GM08714 (cell line): ENCODE measurements at regions not wholly inside any gene's neighbourhood (a gene's known extent, or its start where the extent isn't known, plus 50 kb on each side); places are given as distances from the start of the nearest gene placed in this dataset.
"Not testable (repeated sequence)": the region's sequence is repeated elsewhere in the genome, so short reads cannot be mapped to it uniquely, and the experiment has no call there.

ENCODE experiments used
- H3K4me3 ChIP-seq: fragments of 200-500 bp; sonication (Bioruptor generic); 2 replicates; pipeline ENCODE4 v1.5.1; 2014; ENCODE audit warnings: mild to moderate bottlenecking, low read length, inconsistent platforms
- ZNF274 ChIP-seq: IDR thresholded peaks from 2 replicates; pipeline ENCODE4 v1.6.1; 2012; ENCODE audit warnings: mild to moderate bottlenecking, low read depth, low read length

DNA sequence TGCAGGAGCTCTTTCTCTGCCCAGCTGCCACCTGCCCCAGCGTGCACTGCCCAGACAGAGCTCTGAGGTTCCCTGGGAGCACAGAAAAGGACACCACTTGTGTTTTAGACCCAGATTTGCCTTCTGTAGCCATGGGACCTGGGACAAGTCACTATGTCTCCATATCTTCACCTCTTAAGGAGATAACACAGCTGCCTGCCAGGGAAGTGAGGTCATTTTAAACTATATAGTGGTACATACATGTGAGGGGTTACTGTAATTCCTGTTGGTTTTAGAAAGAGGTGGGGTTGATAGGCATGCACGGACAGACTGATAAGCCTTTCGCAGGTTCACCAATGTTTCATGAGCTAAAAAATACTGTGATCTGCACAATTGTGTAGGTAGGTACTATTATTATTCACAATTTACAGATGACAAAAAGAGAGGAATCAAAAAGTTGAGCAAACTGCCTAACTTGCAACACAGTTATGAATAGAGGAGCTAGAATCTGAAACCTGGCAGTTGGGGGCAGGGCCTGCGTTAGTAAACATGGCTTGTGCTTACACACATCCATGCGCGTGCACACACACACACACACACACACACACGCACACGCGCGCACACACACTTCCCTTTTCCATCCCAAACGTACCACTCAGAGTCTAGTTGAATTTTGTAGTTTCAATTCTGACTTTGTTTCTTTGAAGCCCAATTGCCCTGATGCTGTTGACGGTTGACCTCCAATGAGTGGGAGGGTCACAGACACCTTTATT is 193.6 kb downstream of the FAM43A start:
- H3K4me3 ChIP-seq: no peak overlapping the region
- no peak for TF ChIP-seq ZNF274

- H3K4me3 ChIP-seq: no peak overlapping the region
- no peak for TF ChIP-seq ZNF274
Observed at GRCh38 chr3:194879991-194880939, 194.6 kb downstream of the FAM43A start.

DNA sequence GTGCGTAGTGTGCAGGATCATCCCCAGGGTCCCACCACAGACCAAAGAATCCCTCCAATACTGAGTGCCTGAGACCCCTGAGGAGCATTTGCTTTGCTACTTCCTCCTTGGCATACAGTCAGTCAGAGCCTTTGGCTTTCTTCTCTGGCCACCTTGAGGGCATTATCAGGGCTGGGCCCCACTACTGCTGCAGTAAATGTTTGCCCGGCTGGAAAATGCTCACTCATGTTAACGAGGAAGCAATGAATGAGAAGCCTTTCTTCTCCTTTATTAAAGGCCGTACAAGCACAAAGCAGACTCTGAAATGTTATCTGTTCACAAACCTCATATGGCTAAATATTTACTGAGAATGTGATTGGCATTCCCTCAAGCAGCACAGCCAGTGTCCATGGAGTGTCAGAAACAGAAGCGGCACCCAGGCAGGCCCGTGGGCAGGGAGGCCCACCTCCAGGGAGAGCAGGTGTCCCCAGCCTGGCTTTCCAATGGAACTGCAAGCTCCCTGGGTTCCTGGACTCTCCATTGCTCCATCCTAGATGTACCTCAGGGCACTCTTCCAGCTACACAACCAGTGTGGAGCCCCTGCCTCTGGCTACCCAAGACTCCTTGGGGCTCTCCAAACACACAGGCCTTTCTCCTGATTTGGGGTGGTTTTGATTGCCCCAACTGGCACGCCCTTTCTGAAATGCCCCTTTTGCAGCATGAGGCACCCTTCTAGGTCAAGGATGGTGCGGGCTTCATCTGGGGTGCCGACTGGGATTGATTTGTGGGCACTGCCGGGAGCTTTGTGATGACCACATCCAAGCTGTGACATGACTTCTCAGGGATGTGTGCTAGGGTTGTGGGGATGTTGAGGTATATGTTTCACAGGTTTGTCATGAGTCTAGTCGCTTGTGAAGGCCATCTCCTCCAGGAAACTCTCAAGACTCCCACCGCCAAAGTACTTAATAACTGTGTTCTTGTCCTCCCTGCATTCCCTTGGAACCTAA is 195.6 kb downstream of the FAM43A start:
- no peak for TF ChIP-seq ZNF274
- no peak overlapping the region for H3K4me3 ChIP-seq

DNA sequence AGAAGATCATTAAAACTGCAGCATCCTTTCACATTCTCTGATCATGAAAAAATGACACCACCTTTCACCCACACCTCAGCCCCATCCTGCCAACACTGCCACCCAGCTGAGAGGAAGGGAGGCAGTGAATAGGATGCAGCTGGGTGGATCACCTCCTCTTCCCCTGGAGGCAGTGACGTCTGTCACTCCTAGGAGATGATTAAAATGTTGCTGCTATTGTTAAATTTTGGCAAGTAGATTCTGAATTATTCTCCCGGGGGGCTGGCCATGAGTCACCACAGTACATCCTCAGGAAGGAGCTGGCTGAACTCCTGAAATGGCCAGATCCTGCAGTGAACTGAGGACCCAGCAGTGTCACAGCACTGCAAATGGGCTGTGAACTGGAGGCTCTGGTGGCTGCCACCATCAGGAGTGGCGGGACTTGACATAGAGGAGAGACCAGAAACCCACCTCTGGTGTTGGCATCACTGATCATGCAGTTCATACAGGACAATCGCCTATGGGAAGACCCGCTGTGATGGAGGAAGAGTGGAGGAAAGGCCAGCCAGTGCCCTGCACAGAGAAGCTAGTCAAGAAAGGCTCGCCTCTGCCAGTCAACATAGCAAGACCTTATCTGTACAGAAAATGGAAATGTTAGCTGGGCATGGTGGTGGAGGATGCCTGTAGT is 199.1 kb downstream of the FAM43A start:
- TF ChIP-seq ZNF274: no peak
- no peak overlapping the region for H3K4me3 ChIP-seq

DNA sequence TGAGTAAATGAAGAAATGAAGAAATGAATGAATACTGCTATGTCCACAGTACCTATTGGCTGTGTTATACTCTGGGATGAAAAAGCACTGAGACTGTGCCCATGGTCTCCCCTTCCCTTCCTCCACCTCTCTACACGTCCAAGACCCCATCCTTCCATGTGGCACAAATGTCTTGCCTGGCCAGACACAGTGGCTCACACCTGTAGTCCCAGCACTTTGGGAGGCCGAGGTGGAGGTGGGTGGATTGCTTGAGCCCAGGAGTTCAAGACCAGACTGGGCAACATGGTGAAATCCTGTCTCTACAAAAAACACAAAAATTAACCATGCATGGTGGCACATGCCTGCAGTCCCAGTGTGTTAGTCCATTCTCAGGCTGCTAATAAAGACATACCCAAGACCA is 200.1 kb downstream of the FAM43A start:
- no peak overlapping the region for H3K4me3 ChIP-seq

GRCh38 chr3:194886836-194887235 is 201.2 kb downstream of the FAM43A start:
- TF ChIP-seq ZNF274: no peak
- no peak overlapping the region for H3K4me3 ChIP-seq

More for the DNA sequence above, 200.1 kb downstream of the FAM43A start:
- no peak for TF ChIP-seq ZNF274

DNA sequence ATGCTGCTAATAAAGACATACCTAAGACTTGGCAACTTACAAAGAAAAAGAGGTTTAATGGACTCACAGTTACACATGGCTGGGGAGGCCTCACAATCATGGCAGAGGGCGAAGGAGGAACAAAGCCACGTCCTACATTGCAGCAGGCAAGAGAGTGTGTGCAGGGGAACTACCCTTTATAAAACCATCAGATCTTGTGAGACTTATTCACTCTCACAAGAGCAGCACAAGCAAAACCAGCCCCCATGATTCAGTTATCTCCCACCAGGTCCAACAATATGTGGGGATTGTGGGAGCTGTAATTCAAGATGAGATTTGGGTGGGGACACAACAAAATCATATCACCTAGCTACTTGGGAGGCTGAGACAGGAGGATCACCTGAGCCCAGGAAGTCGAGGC is 202.4 kb downstream of the FAM43A start:
- H3K4me3 ChIP-seq: not testable (repeated sequence)

GRCh38 chr3:194888916-194889315 is 203.2 kb downstream of the FAM43A start:
- no peak for TF ChIP-seq ZNF274
- H3K4me3 ChIP-seq: no peak overlapping the region

GRCh38 chr3:194890091-194890490 is 204.4 kb downstream of the FAM43A start:
- no peak overlapping the region for H3K4me3 ChIP-seq
- TF ChIP-seq ZNF274: no peak

DNA sequence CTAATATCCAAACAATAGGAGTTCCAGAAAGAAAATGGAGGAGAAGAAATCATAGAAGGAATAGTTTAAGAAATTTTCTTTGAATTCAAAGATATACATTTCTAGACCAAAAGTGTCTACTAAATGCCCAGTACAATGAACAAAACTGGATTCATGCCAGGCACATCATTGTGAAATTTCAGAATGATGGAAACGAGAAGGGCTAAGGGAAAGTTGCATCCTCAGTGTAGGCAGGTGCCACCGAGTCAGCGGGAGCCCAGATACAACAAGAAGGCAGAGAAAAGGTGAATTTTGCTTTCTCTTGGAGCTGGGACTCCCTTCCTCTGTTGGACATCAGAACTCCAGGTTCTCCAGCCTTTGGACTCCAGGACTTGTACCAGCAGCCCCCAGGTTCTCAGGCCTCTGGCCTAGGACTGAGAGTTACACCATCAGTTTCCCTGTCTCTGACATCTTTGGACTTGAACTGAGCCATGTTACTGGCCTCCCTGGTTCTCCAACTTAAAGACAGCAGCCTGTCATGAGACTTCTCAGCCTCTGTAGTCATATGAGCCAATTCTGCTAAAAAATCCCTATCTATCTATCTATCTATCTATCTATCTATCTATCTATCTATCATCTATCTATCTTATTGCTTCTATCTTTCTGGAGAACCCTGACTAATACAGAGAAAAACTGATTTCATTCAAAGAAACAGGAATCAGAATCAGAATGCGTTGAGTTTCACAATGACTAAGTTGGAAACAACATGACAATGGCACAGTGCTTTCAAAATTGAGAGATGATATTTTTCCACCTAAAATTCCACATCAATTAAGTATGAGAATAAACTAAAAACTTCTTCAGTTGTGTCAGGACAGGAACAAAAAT is 207.7 kb downstream of the FAM43A start:
- no peak overlapping the region for H3K4me3 ChIP-seq
- TF ChIP-seq ZNF274: no peak

DNA sequence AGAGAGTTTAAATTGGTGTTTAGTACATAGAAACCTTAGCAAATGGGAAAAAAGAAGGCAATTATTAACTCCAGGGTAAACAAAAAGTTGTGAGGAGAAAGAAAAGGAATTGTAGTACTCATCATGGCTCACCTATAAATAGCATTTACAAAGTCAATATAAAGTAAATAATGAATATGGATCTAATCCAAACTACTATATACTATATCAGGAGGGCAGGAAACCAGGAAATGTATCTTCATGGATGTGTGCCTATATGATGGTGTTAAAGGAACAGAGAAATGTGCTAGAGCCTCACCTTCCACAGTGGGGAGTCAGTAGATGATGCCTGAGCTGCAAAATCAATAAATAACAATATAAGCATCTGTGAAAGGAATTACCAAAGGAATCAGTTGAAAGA is 208.9 kb downstream of the FAM43A start:
- no peak for TF ChIP-seq ZNF274

DNA sequence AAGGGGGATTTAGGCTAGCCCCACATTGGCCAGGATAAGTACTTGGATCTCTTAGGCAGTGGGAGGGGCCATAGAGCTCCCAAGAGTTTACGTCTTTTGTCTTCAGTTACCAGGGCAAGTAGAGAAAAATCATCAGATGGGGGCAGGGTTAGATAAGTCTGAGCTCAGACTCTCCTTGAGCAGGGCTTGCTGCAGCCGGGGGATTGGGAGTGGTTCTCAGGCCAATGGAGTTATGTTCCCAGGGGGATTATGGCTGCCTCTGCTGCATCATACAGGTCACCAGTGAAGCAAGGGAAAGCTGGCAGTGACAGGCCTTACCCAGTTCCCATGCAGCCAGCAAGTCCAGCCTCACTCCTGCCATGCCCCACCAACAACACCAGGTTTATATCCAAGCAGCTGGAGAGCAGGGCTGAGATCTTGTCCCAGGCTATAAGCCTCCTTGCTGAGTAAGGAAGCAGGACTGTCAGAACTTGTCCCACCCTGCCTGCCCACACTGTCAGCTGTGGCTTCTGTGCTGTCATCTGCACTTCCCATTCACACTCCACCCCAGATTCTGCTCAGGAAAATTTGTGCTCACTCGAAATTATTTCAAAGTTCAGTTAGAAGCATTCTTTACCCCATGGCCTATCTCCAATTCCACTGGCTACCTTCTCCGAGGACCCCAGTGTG is 215.3 kb downstream of the FAM43A start:
- H3K4me3 ChIP-seq: no peak overlapping the region
- no peak for TF ChIP-seq ZNF274

More for the DNA sequence above, 208.9 kb downstream of the FAM43A start:
- H3K4me3 ChIP-seq: no peak overlapping the region

- H3K4me3 ChIP-seq: not testable (repeated sequence)
Observed at GRCh38 chr3:194903447-194903846, 217.8 kb downstream of the FAM43A start.

- H3K4me3 ChIP-seq: not testable (repeated sequence)
Observed at GRCh38 chr3:194904999-194905398, 219.3 kb downstream of the FAM43A start.
